Parathyroid adenoma (tissue), 2 donors: ENCODE measurements at regions not wholly inside any gene's neighbourhood (a gene's known extent, or its start where the extent isn't known, plus 50 kb on each side); places are given as distances from the start of the nearest gene placed in this dataset.

ENCODE experiments used
- H2AFZ ChIP-seq: fragments of 300-600 bp; sonication (generic); one replicate; pipeline ENCODE4 v1.7.0; 2017; ENCODE audit warnings: antibody characterized with exemption, mild to moderate bottlenecking
- H3K27ac ChIP-seq: fragments of 300-600 bp; sonication (generic); one replicate; pipeline ENCODE4 v1.7.0; 2017
- H3K27me3 ChIP-seq: fragments of 300-600 bp; sonication (generic); one replicate; pipeline ENCODE4 v1.7.0; 2017; ENCODE audit warnings: low read length; ENCODE audit not compliant: control insufficient read depth, insufficient read depth
- H3K36me3 ChIP-seq: fragments of 300-600 bp; sonication (generic); one replicate; pipeline ENCODE4 v1.7.0; 2017; ENCODE audit warnings: low read length; ENCODE audit not compliant: control insufficient read depth, insufficient read depth
- H3K4me1 ChIP-seq: fragments of 300-600 bp; sonication (generic); one replicate; pipeline ENCODE4 v1.7.0; 2017; ENCODE audit warnings: control low read depth
- H3K4me2 ChIP-seq: fragments of 300-600 bp; sonication (generic); one replicate; pipeline ENCODE4 v1.7.0; 2017; ENCODE audit warnings: low read length
- H3K4me3 ChIP-seq: fragments of 300-600 bp; sonication (generic); one replicate; pipeline ENCODE4 v1.7.0; 2017; ENCODE audit warnings: low read depth, low read length
- H3K79me2 ChIP-seq: fragments of 300-600 bp; sonication (generic); one replicate; pipeline ENCODE4 v1.7.0; 2017; ENCODE audit warnings: control low read depth
- H3K9ac ChIP-seq: fragments of 300-600 bp; sonication (generic); one replicate; pipeline ENCODE4 v1.7.0; 2017; ENCODE audit warnings: mild to moderate bottlenecking
- H3K9me3 ChIP-seq: fragments of 300-600 bp; sonication (generic); one replicate; pipeline ENCODE4 v1.7.0; 2017; ENCODE audit warnings: low read length; ENCODE audit not compliant: control insufficient read depth
- CTCF ChIP-seq: fragments of 300-600 bp; sonication (generic); IDR thresholded peaks from one replicate; pipeline ENCODE4 v1.7.0; 2017; ENCODE audit warnings: antibody characterized with exemption, mild to moderate bottlenecking
- donor health status: primary hyperparathyroidism.

- H3K9ac ChIP-seq = no peak overlapping the region
Observed at GRCh38 chr6:90703336-90703735, 116.5 kb upstream of the MAP3K7 start.

GRCh38 chr6:90701926-90702325 is 115.1 kb upstream of the MAP3K7 start:
- Histone ChIP-seq H3K9ac (no peak overlapping the region), H3K4me1 (no peaks in the 10 kb centered on the region), H3K9me3 (no peaks in the 10 kb centered on the region), H3K27ac (no peak overlapping the region), H3K79me2 (no peaks in the 10 kb centered on the region), H3K36me3 (no peaks in the 10 kb centered on the region), H3K27me3 (no peaks in the 10 kb centered on the region), H2AFZ (no peak overlapping the region), H3K4me2 (no peak overlapping the region), H3K4me3 (no peak overlapping the region)
- TF ChIP-seq CTCF = no peak

More at GRCh38 chr6:90703336-90703735, 116.5 kb upstream of the MAP3K7 start:
- Histone ChIP-seq H3K4me2 (no peak overlapping the region), H3K27me3 (no peaks in the 10 kb centered on the region), H3K4me1 (no peaks in the 10 kb centered on the region), H3K27ac (no peak overlapping the region), H2AFZ (no peak overlapping the region), H3K9me3 (no peaks in the 10 kb centered on the region), H3K79me2 (no peaks in the 10 kb centered on the region), H3K36me3 (no peaks in the 10 kb centered on the region), H3K4me3 (no peak overlapping the region)
- TF ChIP-seq CTCF = no peak

GRCh38 chr6:90701146-90701781 is 114.4 kb upstream of the MAP3K7 start:
- no peak for TF ChIP-seq CTCF
- H3K27ac ChIP-seq = no peak overlapping the region

GRCh38 chr6:90695316-90695715 is 108.4 kb upstream of the MAP3K7 start:
- Histone ChIP-seq H3K36me3 (no peaks in the 10 kb centered on the region), H3K27me3 (no peaks in the 10 kb centered on the region), H3K27ac (no peak overlapping the region), H3K9me3 (no peaks in the 10 kb centered on the region), H3K4me1 (no peaks in the 10 kb centered on the region), H3K4me3 (no peak overlapping the region), H2AFZ (no peak overlapping the region), H3K4me2 (no peak overlapping the region), H3K9ac (no peak overlapping the region), H3K79me2 (no peaks in the 10 kb centered on the region)
- no peak for TF ChIP-seq CTCF

More at GRCh38 chr6:90701146-90701781, 114.4 kb upstream of the MAP3K7 start:
- no peaks in the 10 kb centered on the region for H3K79me2 ChIP-seq
- no peaks in the 10 kb centered on the region for H3K27me3 ChIP-seq
- no peaks in the 10 kb centered on the region for H3K9me3 ChIP-seq
- H3K4me1 ChIP-seq = no peaks in the 10 kb centered on the region
- H3K36me3 ChIP-seq = no peaks in the 10 kb centered on the region
- no peak overlapping the region for H3K4me2 ChIP-seq
- no peak overlapping the region for H3K9ac ChIP-seq
- H3K4me3 ChIP-seq = no peak overlapping the region
- no peak overlapping the region for H2AFZ ChIP-seq

- H3K4me2 ChIP-seq = no peak overlapping the region
- no peaks in the 10 kb centered on the region for H3K79me2 ChIP-seq
- H3K4me3 ChIP-seq = no peak overlapping the region
- no peak overlapping the region for H2AFZ ChIP-seq
- no peak overlapping the region for H3K9ac ChIP-seq
- H3K27me3 ChIP-seq = no peaks in the 10 kb centered on the region
- no peaks in the 10 kb centered on the region for H3K36me3 ChIP-seq
- no peak for TF ChIP-seq CTCF
- no peaks in the 10 kb centered on the region for H3K4me1 ChIP-seq
- H3K9me3 ChIP-seq = no peaks in the 10 kb centered on the region
- H3K27ac ChIP-seq = no peak overlapping the region
Observed at GRCh38 chr6:90694802-90695201, 107.9 kb upstream of the MAP3K7 start.
